SK-N-SH treated with all-trans-retinoic acid at 6 μM for 48 hours (cell line): ENCODE measurements at regions not wholly inside any gene's neighbourhood (a gene's known extent, or its start where the extent isn't known, plus 50 kb on each side); places are given as distances from the start of the nearest gene placed in this dataset.

Experiments used
- ARNTL ChIP-seq: fragments of 450-650 bp; formaldehyde crosslinking; IDR thresholded peaks from 2 replicates; pipeline ENCODE4 v1.5.0; 2020; ENCODE audit warnings: low read depth, mild to moderate bottlenecking, moderate library complexity, borderline replicate concordance
- BACH2 ChIP-seq: fragments of 250-450 bp; sonication (Bioruptor Pico); IDR thresholded peaks from 2 replicates; pipeline ENCODE4 v1.9.0; 2021; ENCODE audit warnings: mild to moderate bottlenecking, borderline replicate concordance
- ISL1 ChIP-seq: fragments of 250-450 bp; sonication (Bioruptor Pico); IDR thresholded peaks from 2 replicates; pipeline ENCODE4 v2.1.2; 2022; ENCODE audit warnings: mild to moderate bottlenecking, moderate library complexity
- PPARA ChIP-seq: fragments of 250-450 bp; sonication (Bioruptor Pico); IDR thresholded peaks from 2 replicates; pipeline ENCODE4 v1.5.0; 2020; ENCODE audit warnings: mild to moderate bottlenecking, borderline replicate concordance
- TCF4 ChIP-seq: fragments of 250-450 bp; sonication (Bioruptor Pico); IDR thresholded peaks from 2 replicates; pipeline ENCODE4 v1.8.0; 2021; ENCODE audit warnings: mild to moderate bottlenecking, moderate library complexity, borderline replicate concordance
- TSHZ2 ChIP-seq: fragments of 250-450 bp; sonication (Bioruptor Pico); IDR thresholded peaks from 2 replicates; pipeline ENCODE4 v1.5.0; 2020; ENCODE audit warnings: mild to moderate bottlenecking, moderate library complexity
- ZFP30 ChIP-seq: fragments of 450-650 bp; formaldehyde crosslinking; IDR thresholded peaks from 2 replicates; pipeline ENCODE4 v1.5.0; 2022; ENCODE audit warnings: mild to moderate bottlenecking, moderate library complexity
- ZNF70 ChIP-seq: fragments of 450-650 bp; formaldehyde crosslinking; IDR thresholded peaks from 2 replicates; pipeline ENCODE4 v1.5.0; 2020; ENCODE audit warnings: mild to moderate bottlenecking, moderate library complexity
- TF ChIP-seq, protein P1 (sequence below): fragments of 250-450 bp; sonication (Bioruptor Pico); IDR thresholded peaks from 2 replicates; pipeline ENCODE4 v1.5.1; 2020; ENCODE audit warnings: low read depth, mild to moderate bottlenecking, moderate library complexity
- TF ChIP-seq, protein P2 (sequence below): fragments of 250-450 bp; sonication (Bioruptor Pico); IDR thresholded peaks from 2 replicates; pipeline ENCODE4 v1.8.0; 2020; ENCODE audit warnings: mild to moderate bottlenecking, moderate library complexity, borderline replicate concordance

- TF ChIP-seq TSHZ2, result no peak
- TF ChIP-seq, protein P1, sequence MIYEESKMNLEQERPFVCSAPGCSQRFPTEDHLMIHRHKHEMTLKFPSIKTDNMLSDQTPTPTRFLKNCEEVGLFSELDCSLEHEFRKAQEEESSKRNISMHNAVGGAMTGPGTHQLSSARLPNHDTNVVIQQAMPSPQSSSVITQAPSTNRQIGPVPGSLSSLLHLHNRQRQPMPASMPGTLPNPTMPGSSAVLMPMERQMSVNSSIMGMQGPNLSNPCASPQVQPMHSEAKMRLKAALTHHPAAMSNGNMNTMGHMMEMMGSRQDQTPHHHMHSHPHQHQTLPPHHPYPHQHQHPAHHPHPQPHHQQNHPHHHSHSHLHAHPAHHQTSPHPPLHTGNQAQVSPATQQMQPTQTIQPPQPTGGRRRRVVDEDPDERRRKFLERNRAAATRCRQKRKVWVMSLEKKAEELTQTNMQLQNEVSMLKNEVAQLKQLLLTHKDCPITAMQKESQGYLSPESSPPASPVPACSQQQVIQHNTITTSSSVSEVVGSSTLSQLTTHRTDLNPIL (CRISPR knock-in tag), result no peak
- no peak for TF ChIP-seq BACH2
- TF ChIP-seq PPARA, result no peak
- TF ChIP-seq ZNF70 (CRISPR knock-in tag), result no peak
- TF ChIP-seq TCF4, result no peak
- no peak for TF ChIP-seq ARNTL (CRISPR knock-in tag)
- TF ChIP-seq ZFP30, result no peak
- TF ChIP-seq, protein P2, sequence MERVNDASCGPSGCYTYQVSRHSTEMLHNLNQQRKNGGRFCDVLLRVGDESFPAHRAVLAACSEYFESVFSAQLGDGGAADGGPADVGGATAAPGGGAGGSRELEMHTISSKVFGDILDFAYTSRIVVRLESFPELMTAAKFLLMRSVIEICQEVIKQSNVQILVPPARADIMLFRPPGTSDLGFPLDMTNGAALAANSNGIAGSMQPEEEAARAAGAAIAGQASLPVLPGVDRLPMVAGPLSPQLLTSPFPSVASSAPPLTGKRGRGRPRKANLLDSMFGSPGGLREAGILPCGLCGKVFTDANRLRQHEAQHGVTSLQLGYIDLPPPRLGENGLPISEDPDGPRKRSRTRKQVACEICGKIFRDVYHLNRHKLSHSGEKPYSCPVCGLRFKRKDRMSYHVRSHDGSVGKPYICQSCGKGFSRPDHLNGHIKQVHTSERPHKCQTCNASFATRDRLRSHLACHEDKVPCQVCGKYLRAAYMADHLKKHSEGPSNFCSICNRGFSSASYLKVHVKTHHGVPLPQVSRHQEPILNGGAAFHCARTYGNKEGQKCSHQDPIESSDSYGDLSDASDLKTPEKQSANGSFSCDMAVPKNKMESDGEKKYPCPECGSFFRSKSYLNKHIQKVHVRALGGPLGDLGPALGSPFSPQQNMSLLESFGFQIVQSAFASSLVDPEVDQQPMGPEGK (CRISPR knock-in tag), result no peak
- TF ChIP-seq ISL1 (CRISPR knock-in tag), result no peak
These were observed 70.9 kb upstream of the ZNF169 start for GRCh38 chr9:94188246-94188645.
